CD14-positive monocyte (primary cell): ENCODE measurements at regions not wholly inside any gene's neighbourhood (a gene's known extent, or its start where the extent isn't known, plus 50 kb on each side); places are given as distances from the start of the nearest gene placed in this dataset.

Experiments
- DNase-seq, 3 donors: peaks; one replicate each; pipeline ENCODE4 v3.0.0-alpha.2; 2011 to 2022
- H2AFZ ChIP-seq: 2 replicates; pipeline ENCODE4 v1.6.0; 2012; ENCODE audit warnings: mild to moderate bottlenecking, low read depth, low read length, inconsistent platforms; ENCODE audit not compliant: insufficient read depth, poor library complexity, severe bottlenecking
- H3K27ac ChIP-seq, 2 donors: 1 replicate in 1 of 2; 2 replicates in 1 of 2; pipeline ENCODE4 v1.5.1; 2012 to 2013; ENCODE audit warnings: low read length in 2 of 2, control low read depth in 1 of 2, inconsistent platforms in 1 of 2, low read depth in 1 of 2, mild to moderate bottlenecking in 1 of 2
- H3K27me3 ChIP-seq, 2 donors: one replicate each; pipeline versions ENCODE4 v1.6.0 to v1.6.1; 2011 to 2013; ENCODE audit warnings: low read length in 2 of 2; ENCODE audit not compliant: control insufficient read depth in 2 of 2, insufficient read depth in 2 of 2
- H3K36me3 ChIP-seq, 2 donors: replicated peaks in 1 of 2; 1 replicate in 1 of 2; 2 replicates in 1 of 2; pipeline versions ENCODE4 v1.5.1 to v1.6.1; 2012 to 2013; ENCODE audit warnings: low read length in 2 of 2, control low read depth in 1 of 2, inconsistent platforms in 1 of 2, mild to moderate bottlenecking in 1 of 2; ENCODE audit not compliant: insufficient read depth in 2 of 2, control insufficient read depth in 1 of 2
- H3K4me1 ChIP-seq, 2 donors: 1 replicate in 1 of 2; 2 replicates in 1 of 2; pipeline versions ENCODE4 v1.5.1 to v1.6.1; 2012 to 2013; ENCODE audit warnings: low read length in 2 of 2, control low read depth in 1 of 2, inconsistent platforms in 1 of 2, mild to moderate bottlenecking in 1 of 2, moderate library complexity in 1 of 2; ENCODE audit not compliant: insufficient read depth in 2 of 2, control insufficient read depth in 1 of 2
- H3K4me2 ChIP-seq: replicated peaks from 2 replicates; pipeline ENCODE3; 2012; ENCODE audit warnings: low read length, moderate library complexity, mild to moderate bottlenecking; ENCODE audit not compliant: poor library complexity, severe bottlenecking; ENCODE audit errors: extremely low read depth
- H3K4me3 ChIP-seq, 3 experiments: fragments of 200-600 bp in 1 of 3; sonication (generic) in 1 of 3; replicated peaks in 1 of 3; 1 replicate in 2 of 3; 2 replicates in 1 of 3; pipeline ENCODE4 v1.5.1; 2011 to 2013; ENCODE audit warnings: low read length in 3 of 3, mild to moderate bottlenecking in 3 of 3, control low read depth in 2 of 3, low read depth in 2 of 3, inconsistent platforms in 1 of 3, moderate library complexity in 1 of 3
- H3K79me2 ChIP-seq: 2 replicates; pipeline ENCODE4 v1.6.0; 2012; ENCODE audit warnings: mild to moderate bottlenecking, control low read depth, inconsistent platforms, low read length, moderate library complexity; ENCODE audit not compliant: insufficient read depth
- H3K9ac ChIP-seq: 2 replicates; pipeline ENCODE4 v1.6.0; 2017; ENCODE audit warnings: low read length, mild to moderate bottlenecking; ENCODE audit not compliant: insufficient read depth, poor library complexity, severe bottlenecking
- H3K9me3 ChIP-seq, 2 donors: replicated peaks in 1 of 2; 1 replicate in 1 of 2; 2 replicates in 1 of 2; pipeline versions ENCODE4 v1.5.1 to v1.6.1; 2012 to 2013; ENCODE audit warnings: low read length in 2 of 2, control low read depth in 1 of 2; ENCODE audit not compliant: control insufficient read depth in 1 of 2, insufficient read depth in 1 of 2
- H4K20me1 ChIP-seq: 2 replicates; pipeline ENCODE4 v1.6.0; 2012; ENCODE audit warnings: mild to moderate bottlenecking, low read length, control low read depth, moderate library complexity; ENCODE audit not compliant: insufficient read depth
- H3K27ac Mint-ChIP-seq, 7 donors: one replicate each; pipeline ENCODE4 v1.8.0; 2020; ENCODE audit warnings: mild to moderate bottlenecking in 7 of 7, mixed read lengths in 7 of 7, moderate library complexity in 6 of 7, inconsistent platforms in 2 of 7
- H3K27me3 Mint-ChIP-seq, 3 donors: one replicate each; pipeline ENCODE4 v1.8.0; 2021 to 2022; ENCODE audit warnings: low read depth in 3 of 3, mild to moderate bottlenecking in 3 of 3, mixed read lengths in 3 of 3, moderate library complexity in 3 of 3, inconsistent platforms in 1 of 3
- H3K36me3 Mint-ChIP-seq, 2 donors: one replicate each; pipeline ENCODE4 v1.8.0; 2020; ENCODE audit warnings: mixed read lengths in 2 of 2, inconsistent platforms in 1 of 2, mild to moderate bottlenecking in 1 of 2
- H3K4me1 Mint-ChIP-seq: one replicate; pipeline ENCODE4 v1.8.0; 2020; ENCODE audit warnings: mild to moderate bottlenecking, mixed read lengths
- H3K4me3 Mint-ChIP-seq, 2 donors: one replicate each; pipeline ENCODE4 v1.8.0; 2020; ENCODE audit warnings: mild to moderate bottlenecking in 2 of 2, mixed read lengths in 2 of 2, moderate library complexity in 1 of 2
- H3K9me3 Mint-ChIP-seq, 7 donors: one replicate each; pipeline ENCODE4 v1.8.0; 2020 to 2022; ENCODE audit warnings: mixed read lengths in 7 of 7, mild to moderate bottlenecking in 6 of 7, moderate library complexity in 6 of 7, inconsistent platforms in 2 of 7
- whole genome bisulfite sequencing: methylation state at CpG from one replicate; pipeline ENCODE4 v1.1.5; 2013; ENCODE audit warnings: missing lambda C conversion rate; ENCODE audit not compliant: insufficient coverage; 5-methylcytosine and 5-hydroxymethylcytosine counted together
- intact Hi-C, 2 donors: fragments of 100-400 bp; cut with micrococcal nuclease; formaldehyde crosslinking; loops; one replicate each; pipeline versions ENCODE4 v1.15.0 to v1.15.1; 2023
- TF ChIP-seq, protein P1 (sequence below): fragments of 200-600 bp; IDR thresholded peaks from one replicate; pipeline ENCODE4 v1.8.0; 2022; ENCODE audit warnings: antibody characterized with exemption, mild to moderate bottlenecking

DNA sequence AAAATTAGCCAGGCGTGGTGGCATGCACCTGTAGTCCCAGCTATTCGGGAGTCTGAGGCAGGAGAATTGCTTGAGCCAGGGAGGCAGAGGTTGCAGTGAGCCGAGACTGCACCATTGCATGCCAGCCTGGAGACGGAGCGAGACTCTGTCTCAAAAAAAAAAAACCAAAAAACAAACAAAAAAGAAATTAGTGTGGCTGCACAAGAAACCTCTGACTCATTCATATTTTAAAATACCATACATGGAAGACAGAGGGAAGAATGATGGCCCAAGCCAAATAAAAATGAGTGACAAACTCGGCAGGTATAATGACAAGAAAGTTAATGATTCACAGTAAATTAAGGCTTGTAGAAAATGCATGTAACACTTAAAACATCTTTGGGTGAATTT, 875.8 kb downstream of the EPHA4 start:
- H3K27me3 ChIP-seq: no peaks in the 10 kb centered on the region
- H2AFZ ChIP-seq: no peak overlapping the region
- peaks cover 0 to 4% of the 10 kb centered on the region in 2 donors for H3K9me3 ChIP-seq
- H3K27me3 Mint-ChIP-seq: peaks cover 0 to 3% (median 2%) of the 10 kb centered on the region in 3 donors
- no peak for DNase-seq
- no peak overlapping the region for H3K27ac Mint-ChIP-seq
- no peaks in the 10 kb centered on the region for H3K4me1 Mint-ChIP-seq
- TF ChIP-seq, protein P1, sequence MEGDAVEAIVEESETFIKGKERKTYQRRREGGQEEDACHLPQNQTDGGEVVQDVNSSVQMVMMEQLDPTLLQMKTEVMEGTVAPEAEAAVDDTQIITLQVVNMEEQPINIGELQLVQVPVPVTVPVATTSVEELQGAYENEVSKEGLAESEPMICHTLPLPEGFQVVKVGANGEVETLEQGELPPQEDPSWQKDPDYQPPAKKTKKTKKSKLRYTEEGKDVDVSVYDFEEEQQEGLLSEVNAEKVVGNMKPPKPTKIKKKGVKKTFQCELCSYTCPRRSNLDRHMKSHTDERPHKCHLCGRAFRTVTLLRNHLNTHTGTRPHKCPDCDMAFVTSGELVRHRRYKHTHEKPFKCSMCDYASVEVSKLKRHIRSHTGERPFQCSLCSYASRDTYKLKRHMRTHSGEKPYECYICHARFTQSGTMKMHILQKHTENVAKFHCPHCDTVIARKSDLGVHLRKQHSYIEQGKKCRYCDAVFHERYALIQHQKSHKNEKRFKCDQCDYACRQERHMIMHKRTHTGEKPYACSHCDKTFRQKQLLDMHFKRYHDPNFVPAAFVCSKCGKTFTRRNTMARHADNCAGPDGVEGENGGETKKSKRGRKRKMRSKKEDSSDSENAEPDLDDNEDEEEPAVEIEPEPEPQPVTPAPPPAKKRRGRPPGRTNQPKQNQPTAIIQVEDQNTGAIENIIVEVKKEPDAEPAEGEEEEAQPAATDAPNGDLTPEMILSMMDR: no peak
- WGBS: no CpG with 5 or more reads among the region's 6 CpGs
- no peak overlapping the region for H3K4me2 ChIP-seq
- no peaks in the 10 kb centered on the region for H4K20me1 ChIP-seq
- H3K79me2 ChIP-seq: no peaks in the 10 kb centered on the region
- no peaks in the 10 kb centered on the region for H3K36me3 Mint-ChIP-seq
- no peaks in the 10 kb centered on the region for H3K36me3 ChIP-seq
- no peak overlapping the region for H3K4me3 Mint-ChIP-seq
- no peak overlapping the region for H3K4me3 ChIP-seq
- peaks cover 0 to 4% (median 0%) of the 10 kb centered on the region in 7 donors for H3K9me3 Mint-ChIP-seq
- H3K27ac ChIP-seq: no peak overlapping the region
- no peak overlapping the region for H3K9ac ChIP-seq
- no peaks in the 10 kb centered on the region for H3K4me1 ChIP-seq
- intact Hi-C loops: no loop called here

DNA sequence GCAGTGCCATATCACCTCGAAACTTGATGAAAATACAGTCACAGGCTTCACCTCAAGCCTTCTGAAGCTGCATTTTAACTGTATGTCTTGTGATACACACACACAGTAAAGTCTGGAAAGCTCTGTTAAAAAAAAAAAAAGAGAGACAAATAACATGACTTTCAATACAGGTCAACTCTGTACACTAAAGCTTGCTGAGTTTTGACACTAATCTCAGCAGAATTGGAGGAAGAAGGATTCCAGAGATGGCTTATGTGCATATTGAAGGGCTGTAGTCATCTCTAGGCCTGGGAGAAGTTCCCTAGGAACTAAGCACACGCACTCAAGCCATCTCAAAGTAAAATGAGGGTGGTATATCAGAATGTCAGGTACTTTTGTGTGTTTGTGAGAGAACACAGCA, 875.1 kb downstream of the EPHA4 start:
- no peaks in the 10 kb centered on the region for H3K36me3 Mint-ChIP-seq
- Histone ChIP-seq H3K4me3 (no peak overlapping the region), H3K79me2 (no peaks in the 10 kb centered on the region), H3K9me3 (peaks cover 0 to 4% of the 10 kb centered on the region in 2 donors), H3K27ac (no peak overlapping the region), H3K27me3 (no peaks in the 10 kb centered on the region), H3K4me2 (no peak overlapping the region), H3K4me1 (no peaks in the 10 kb centered on the region), H3K36me3 (no peaks in the 10 kb centered on the region), H3K9ac (no peak overlapping the region), H2AFZ (no peak overlapping the region), H4K20me1 (no peaks in the 10 kb centered on the region)
- H3K27ac Mint-ChIP-seq: no peak overlapping the region
- peaks cover 0 to 6% (median 0%) of the 10 kb centered on the region in 7 donors for H3K9me3 Mint-ChIP-seq
- WGBS: 92% methylated on average over 2 of the region's 2 CpGs
- no peak for DNase-seq
- no peak overlapping the region for H3K4me3 Mint-ChIP-seq
- peaks cover 0 to 3% (median 2%) of the 10 kb centered on the region in 3 donors for H3K27me3 Mint-ChIP-seq
- no peaks in the 10 kb centered on the region for H3K4me1 Mint-ChIP-seq
- intact Hi-C loops: no loop called here
- TF ChIP-seq, protein P1: no peak
